ENCODE measurements at regions not wholly inside any gene's neighbourhood (a gene's known extent, or its start where the extent isn't known, plus 50 kb on each side); places are given as distances from the start of the nearest gene placed in this dataset.

GRCh38 chr16:51085271-51085670 lies 65.8 kb downstream of the SALL1 start:
- DNase-seq: peak; percentile 8

GRCh38 chr16:51084074-51084928 lies 66.8 kb downstream of the SALL1 start:
- no peak for DNase-seq

DNA sequence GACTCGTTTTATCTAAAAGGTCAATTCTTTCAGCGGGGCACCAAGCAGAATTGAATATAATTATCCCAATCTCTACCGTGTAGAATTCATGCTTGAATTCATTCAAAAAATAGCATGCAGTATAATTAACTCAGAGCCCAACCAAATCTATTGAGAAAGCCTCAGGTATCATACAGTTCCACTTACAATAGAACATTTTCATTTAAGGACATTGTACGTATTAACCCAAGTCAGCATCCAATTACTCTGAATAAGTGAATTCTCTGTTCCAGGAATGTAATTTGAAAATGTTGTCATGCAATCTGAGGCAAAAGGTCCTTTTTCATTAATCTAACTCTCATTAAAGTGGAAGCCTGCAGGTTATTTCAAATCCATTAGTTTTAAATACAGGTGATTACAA lies 78.5 kb downstream of the SALL1 start:
- no peak for DNase-seq

GRCh38 chr16:51071326-51071725 lies 79.7 kb downstream of the SALL1 start:
- no peak for DNase-seq

- DNase-seq: no peak
Measured at GRCh38 chr16:51067352-51067751, 83.7 kb downstream of the SALL1 start.

- DNase-seq: no peak
Measured at GRCh38 chr16:51062039-51062438, 89.0 kb downstream of the SALL1 start.

- DNase-seq: no peak
Measured at GRCh38 chr16:51061328-51061727, 89.7 kb downstream of the SALL1 start.

GRCh38 chr16:51057969-51058337 lies 93.1 kb downstream of the SALL1 start:
- no peak for DNase-seq

- DNase-seq: no peak
Measured at GRCh38 chr16:51057102-51057793, 93.8 kb downstream of the SALL1 start.

- no peak for DNase-seq
Measured at GRCh38 chr16:51056331-51056730, 94.7 kb downstream of the SALL1 start.

GRCh38 chr16:51055434-51055833 lies 95.6 kb downstream of the SALL1 start:
- no peak for DNase-seq

DNA sequence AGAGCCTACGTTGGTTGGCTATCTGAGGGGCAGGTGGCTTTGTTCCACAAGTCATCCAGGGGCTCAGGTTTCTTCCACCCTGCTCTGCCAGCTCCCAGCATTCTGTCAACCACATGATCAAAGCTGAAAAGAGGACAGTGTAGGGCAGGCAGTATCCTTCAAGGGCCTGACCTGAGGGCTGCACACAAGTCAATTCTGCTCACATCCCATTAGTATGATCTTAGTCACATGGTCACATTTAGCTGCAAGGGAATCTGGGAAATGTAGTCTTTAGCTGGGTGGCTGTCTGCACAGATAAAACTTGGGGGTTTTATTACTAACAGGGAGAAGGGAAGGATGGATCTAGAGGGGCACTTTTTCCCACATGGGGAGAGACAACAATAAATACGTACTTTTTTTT lies 97.3 kb downstream of the SALL1 start:
- no peak for DNase-seq

- no peak for DNase-seq
Measured at GRCh38 chr16:51051671-51052070, 99.4 kb downstream of the SALL1 start.

DNA sequence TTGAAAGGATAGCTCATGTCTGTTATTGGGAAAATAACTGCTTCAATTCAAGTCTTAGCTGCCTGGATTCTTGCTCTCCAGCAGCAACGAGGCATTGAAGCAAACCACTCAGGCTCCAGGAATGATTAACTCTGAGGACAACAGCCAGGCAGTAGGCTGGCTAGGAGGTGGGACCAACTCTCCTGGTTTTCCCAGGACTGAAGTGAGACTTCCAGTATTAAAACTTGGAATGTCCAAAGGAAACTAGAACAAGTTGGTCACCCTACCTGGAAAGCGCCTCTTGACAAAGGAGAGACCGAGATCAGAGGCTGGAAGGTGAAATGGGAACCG lies 100.7 kb downstream of the SALL1 start:
- peak; percentile 25 for DNase-seq

DNA sequence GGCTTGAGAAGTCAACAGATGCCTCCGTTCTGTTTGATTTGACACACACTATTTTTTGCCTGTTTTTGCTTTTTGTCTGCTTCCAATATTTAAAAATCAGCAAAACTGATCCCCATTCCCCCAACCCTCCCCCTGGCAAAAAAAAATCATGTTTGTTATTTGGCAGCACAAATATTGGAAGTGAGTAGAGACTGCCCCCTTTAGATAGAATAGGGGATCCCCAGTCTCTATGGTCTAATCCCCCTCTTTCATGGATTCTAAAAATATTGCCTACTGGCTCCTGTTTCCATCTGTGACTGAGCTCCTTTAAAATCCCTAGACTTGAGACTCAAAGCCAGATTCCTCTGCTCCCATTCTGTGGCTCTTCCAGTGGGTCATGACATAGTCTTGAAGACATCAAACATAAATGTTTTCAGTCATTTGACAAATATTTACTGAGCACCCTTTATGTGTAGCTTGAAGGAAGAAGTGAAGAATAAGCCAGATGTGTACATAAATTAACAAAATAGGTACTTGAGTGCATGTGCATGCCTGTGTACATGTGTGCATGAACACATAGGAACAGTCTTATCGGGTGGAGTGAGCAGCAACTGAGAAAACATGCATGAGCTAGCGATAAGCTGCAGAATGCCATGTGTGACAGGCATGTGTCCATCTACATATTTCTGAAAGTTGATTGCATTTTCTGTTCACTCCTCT lies 101.2 kb downstream of the SALL1 start:
- no peak for DNase-seq

- DNase-seq: no peak
Measured at GRCh38 chr16:51049276-51049675, 101.8 kb downstream of the SALL1 start.

GRCh38 chr16:51048544-51048943 lies 102.5 kb downstream of the SALL1 start:
- no peak for DNase-seq

- DNase-seq: no peak
Measured at GRCh38 chr16:51045794-51046193, 105.3 kb downstream of the SALL1 start.

- no peak for DNase-seq
Measured at GRCh38 chr16:51045186-51045585, 105.9 kb downstream of the SALL1 start.

GRCh38 chr16:51041546-51041945 lies 109.5 kb downstream of the SALL1 start:
- DNase-seq: no peak

GRCh38 chr16:51040637-51041036 lies 110.4 kb downstream of the SALL1 start:
- DNase-seq: no peak

DNA sequence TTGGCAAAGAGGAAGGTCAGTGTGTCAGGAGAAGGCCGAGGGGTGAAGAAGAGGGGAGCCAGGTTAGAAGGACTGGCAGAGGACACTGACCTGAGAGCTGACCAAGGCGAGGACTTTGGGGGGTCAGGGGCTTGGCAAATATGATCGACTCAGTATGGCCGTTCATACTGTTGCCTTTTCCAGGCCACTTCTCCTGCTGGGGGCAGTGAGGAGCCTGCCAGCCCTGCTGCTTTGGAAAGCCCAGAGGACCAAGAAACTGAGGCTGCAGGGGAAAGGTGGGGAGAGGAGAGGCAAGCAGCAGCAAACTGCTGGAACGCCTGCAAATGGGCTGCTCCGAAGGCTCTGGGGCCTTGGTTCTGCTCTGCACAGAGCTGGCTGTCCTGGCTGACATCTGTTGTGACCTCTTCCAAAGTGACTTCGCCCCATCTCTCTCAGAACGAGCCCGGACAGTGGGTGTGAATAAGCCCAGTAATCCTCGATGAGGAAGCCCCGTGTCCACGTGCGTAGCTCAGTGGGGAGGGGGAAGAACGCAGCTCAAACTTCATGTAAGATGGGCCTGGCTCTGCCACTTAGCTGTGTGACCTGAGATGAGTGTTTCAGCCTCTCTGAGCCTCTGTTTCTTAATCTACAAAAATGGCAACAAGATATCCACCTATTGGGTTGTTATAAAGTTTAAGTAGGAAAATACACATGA lies 111.3 kb downstream of the SALL1 start:
- no peak for DNase-seq

DNA sequence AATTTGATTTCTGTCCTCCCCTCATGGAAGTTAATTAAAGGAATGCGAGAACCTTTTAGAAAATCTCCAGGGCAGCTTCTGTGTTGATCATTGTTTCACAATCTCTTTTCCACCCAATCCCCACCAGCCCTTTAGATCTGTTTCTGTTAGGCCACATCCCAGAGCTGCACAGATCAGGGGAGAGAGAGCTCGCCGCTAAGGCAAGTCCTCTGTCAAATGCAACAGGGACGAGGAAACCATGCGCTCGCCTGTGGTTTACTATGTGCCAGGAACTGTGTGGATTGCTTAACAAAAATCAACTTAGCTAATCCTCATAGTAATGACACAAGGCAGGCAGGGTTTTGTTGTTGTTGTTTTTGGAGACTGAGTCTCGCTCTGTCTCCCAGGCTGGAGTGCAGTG lies 115.4 kb downstream of the SALL1 start:
- no peak for DNase-seq
